Gastroesophageal sphincter (tissue), 3 donors: ENCODE measurements at regions not wholly inside any gene's neighbourhood (a gene's known extent, or its start where the extent isn't known, plus 50 kb on each side); places are given as distances from the start of the nearest gene placed in this dataset.

Experiments used
- CTCF ChIP-seq, 4 experiments: fragments of 200-600 bp in 2 of 4; fragments of 450-650 bp in 2 of 4; sonication (generic) in 1 of 4; IDR thresholded peaks; one replicate each; pipeline ENCODE4 v1.5.1; 2017 to 2019; ENCODE audit warnings: antibody characterized with exemption in 4 of 4, mild to moderate bottlenecking in 2 of 4, moderate library complexity in 2 of 4
- EP300 ChIP-seq: sonication (generic); formaldehyde crosslinking; IDR thresholded peaks from one replicate; pipeline ENCODE4 v1.6.1; 2017; ENCODE audit warnings: antibody characterized with exemption, mild to moderate bottlenecking

GRCh38 chr17:54408731-54409130, 491.9 kb upstream of the TOM1L1 start:
- TF ChIP-seq CTCF (IDR thresholded peaks at IDR 0.05) (no peak), EP300 (no peak)
